ENCODE measurements at regions not wholly inside any gene's neighbourhood (a gene's known extent, or its start where the extent isn't known, plus 50 kb on each side); places are given as distances from the start of the nearest gene placed in this dataset.

GRCh38 chrX:67105758-67106116 lies 438.1 kb upstream of the AR start:
- WGBS, 2 experiments (ENCODE audit: extremely low coverage in 2 of 2, insufficient read length in 1 of 2): 20% methylated on average over 1 of the region's 2 CpGs; no CpG with 5 or more reads in 1 of the 2 experiments
- no peak overlapping the region for H2AK9ac ChIP-seq (replicated peaks; ENCODE audit: low read depth, low read length, poor library complexity)
- H4K5ac ChIP-seq (ENCODE audit: low read depth, low read length): no peak overlapping the region
- no peak overlapping the region for H3K9ac ChIP-seq (ENCODE audit: low read depth, low read length)
- H3K23ac ChIP-seq (ENCODE audit: low read depth, low read length): no peak overlapping the region
- no peak overlapping the region for H2AK5ac ChIP-seq (ENCODE audit: low read depth, low read length)
- no peak overlapping the region for H2BK20ac ChIP-seq (ENCODE audit: low read depth, low read length)
- no peaks in the 10 kb centered on the region for H3K36me3 ChIP-seq (ENCODE audit: control insufficient read depth, insufficient read depth, low read length)
- TF ChIP-seq CTCF (conservative IDR thresholded peaks at IDR 0.05; ENCODE audit: low read depth, low read length) (no peak), RFX5 (IDR thresholded peaks at IDR 0.05; ENCODE audit: low read depth, low read length) (no peak), NFE2L2 (IDR thresholded peaks at IDR 0.05; ENCODE audit: low read depth, low read length) (no peak), SMC3 (IDR thresholded peaks at IDR 0.05; ENCODE audit: low read depth, low read length) (no peak), FOS (IDR thresholded peaks at IDR 0.05; ENCODE audit: low read depth, low read length) (no peak)
- intact Hi-C loops (cut with micrococcal nuclease) (no loop called here), in situ Hi-C loops (cut with MboI; ENCODE audit: low sequenced_read_pairs) (no loop called here), dilution Hi-C loops (cut with HindIII; ENCODE audit: low sequenced_read_pairs, unreplicated experiment) (no loop called here)
- H3K56ac ChIP-seq (ENCODE audit: extremely low read depth, insufficient read depth, low read length): no peak overlapping the region
- H3K4me1 ChIP-seq (ENCODE audit: control insufficient read depth, insufficient read depth, low read length): no peaks in the 10 kb centered on the region
- H3K18ac ChIP-seq (ENCODE audit: low read depth, low read length): no peak overlapping the region
- H2BK120ac ChIP-seq (ENCODE audit: low read depth, low read length): no peak overlapping the region
- H3K27ac ChIP-seq (ENCODE audit: insufficient read depth, low read length): no peak overlapping the region
- H4K91ac ChIP-seq (ENCODE audit: insufficient read depth, low read depth, low read length): no peak overlapping the region
- H2AFZ ChIP-seq (replicated peaks; ENCODE audit: low read length, poor library complexity): no peak overlapping the region
- no peaks in the 10 kb centered on the region for H4K20me1 ChIP-seq (ENCODE audit: insufficient read depth, low read length)
- H3K79me1 ChIP-seq (ENCODE audit: low read depth in 1 of 2, low read length in 2 of 2): no peaks in the 10 kb centered on the region
- no peak overlapping the region for H2BK5ac ChIP-seq (ENCODE audit: low read depth, low read length, poor library complexity, severe bottlenecking)
- POLR2A ChIA-PET (ENCODE audit: unreplicated experiment): no interaction called here
- no peak for DNase-seq
- H3K4me2 ChIP-seq (ENCODE audit: low read depth, low read length): no peak overlapping the region
- H3K9me1 ChIP-seq (ENCODE audit: insufficient read depth, low read length): no peaks in the 10 kb centered on the region
- no peak for ATAC-seq (ENCODE audit: low read depth)
- H3K14ac ChIP-seq (replicated peaks; ENCODE audit: low read depth, low read length): no peak overlapping the region
- no peaks in the 10 kb centered on the region for H3K27me3 ChIP-seq (ENCODE audit: control insufficient read depth, insufficient read depth, low read length)
- H3K4me3 ChIP-seq (ENCODE audit: insufficient read depth, low read depth, low read length): no peak overlapping the region
- no peaks in the 10 kb centered on the region for H3K9me3 ChIP-seq (ENCODE audit: control insufficient read depth, insufficient read depth, low read length)
- H3K4ac ChIP-seq (ENCODE audit: low read depth, low read length): no peak overlapping the region
- no peak overlapping the region for H4K8ac ChIP-seq (ENCODE audit: low read depth in 2 of 2, low read length in 2 of 2)
- no TSS peak for BruUV-seq (replicated peaks)
- H2BK15ac ChIP-seq (ENCODE audit: low read depth, low read length): no peak overlapping the region
- CTCF ChIA-PET: no interaction called here
